GM19238 (cell line): ENCODE measurements at regions not wholly inside any gene's neighbourhood (a gene's known extent, or its start where the extent isn't known, plus 50 kb on each side); places are given as distances from the start of the nearest gene placed in this dataset.

ENCODE experiments used
- DNase-seq: peaks from one replicate; pipeline ENCODE4 v3.0.0; 2011; ENCODE audit warnings: low spot score; ENCODE audit not compliant: insufficient read length

DNA sequence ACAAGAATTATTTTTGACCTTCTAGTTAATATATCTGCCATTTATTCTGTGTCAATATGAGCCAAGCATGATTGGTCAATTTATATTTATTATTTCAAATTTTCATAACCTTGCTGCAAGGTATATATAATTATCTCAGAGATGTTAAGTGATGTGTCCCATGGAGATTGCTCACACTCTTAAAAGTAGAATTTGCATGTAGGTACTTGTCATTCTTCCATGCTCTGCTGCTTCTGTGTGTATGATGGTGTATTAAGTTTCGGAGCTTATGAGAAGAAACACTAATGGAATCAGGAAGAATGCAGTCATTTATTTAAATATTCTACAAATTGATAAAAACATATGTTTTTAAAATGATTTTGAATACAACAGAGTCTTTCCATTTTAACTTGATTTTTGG, 586.8 kb upstream of the MIR17HG start:
- no peak for DNase-seq

DNA sequence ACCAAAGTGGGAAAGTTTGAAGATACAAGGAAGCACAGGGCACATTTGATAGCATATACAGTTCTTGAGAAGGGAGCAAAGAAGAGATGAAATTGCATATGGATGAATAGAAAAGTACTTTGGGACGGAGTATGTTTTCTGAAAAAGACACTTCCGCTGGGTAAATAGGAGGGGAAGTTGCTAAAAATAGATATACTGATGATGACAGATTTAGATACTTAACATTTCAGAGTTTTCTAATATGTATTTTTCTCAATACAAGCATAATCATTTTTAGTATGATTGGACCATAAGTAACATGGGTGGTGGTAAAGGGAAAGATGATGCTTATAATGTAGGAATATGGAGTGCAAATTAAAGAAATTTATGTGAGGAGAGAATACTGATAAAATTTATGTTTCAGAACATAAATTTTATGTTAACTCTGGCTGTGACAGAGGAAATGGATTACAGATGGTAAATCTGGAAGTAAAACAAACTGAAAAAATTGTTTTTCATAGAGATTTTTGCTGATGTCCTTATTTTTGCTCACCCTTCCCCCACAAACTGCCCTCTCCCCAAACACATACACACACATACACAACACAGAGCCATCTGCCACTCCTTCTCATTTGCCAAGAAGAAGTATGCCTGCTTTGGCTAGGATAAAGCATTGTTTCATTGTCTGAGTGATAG, 583.9 kb upstream of the MIR17HG start:
- DNase-seq, result no peak

GRCh38 chr13:90766386-90766902, 581.0 kb upstream of the MIR17HG start:
- no peak for DNase-seq

DNA sequence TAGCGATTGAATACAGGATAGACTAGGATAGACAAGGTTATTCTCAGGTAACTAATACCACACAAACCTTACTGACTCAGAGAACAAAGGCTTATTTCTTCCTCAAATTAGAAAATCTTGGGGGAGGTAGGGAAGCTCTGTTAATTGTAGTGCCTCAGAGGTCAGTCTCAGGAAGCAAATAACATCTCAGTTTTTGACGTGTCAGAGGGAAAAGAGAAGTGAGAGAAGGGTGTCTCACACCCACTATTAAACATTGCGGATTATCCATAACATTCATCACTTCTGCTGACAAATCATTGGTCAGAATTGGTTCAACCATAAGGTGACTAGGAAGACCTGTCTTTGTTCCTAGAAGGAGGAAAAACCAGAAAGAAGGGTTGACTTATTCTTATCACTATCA, 579.4 kb upstream of the MIR17HG start:
- no peak for DNase-seq

DNA sequence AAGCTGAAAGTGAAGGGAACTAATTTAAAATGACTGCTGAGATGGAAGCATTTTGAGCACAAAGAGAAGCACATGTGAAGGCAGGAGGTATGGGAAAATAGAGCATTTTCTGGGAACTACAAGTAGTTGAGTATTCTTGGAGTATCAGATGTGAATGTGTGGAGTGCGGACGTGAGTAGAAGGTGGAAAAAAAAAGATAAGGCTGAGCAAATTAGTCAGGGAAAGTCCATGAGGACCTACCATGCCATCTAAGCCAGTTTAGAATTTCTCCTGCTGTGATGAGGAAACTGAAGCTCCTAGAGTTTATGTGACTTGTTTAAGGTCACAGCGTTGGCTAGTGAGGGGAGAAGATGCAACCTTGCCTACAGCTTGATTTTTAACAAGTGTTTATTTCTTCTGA, 578.1 kb upstream of the MIR17HG start:
- no peak for DNase-seq

DNA sequence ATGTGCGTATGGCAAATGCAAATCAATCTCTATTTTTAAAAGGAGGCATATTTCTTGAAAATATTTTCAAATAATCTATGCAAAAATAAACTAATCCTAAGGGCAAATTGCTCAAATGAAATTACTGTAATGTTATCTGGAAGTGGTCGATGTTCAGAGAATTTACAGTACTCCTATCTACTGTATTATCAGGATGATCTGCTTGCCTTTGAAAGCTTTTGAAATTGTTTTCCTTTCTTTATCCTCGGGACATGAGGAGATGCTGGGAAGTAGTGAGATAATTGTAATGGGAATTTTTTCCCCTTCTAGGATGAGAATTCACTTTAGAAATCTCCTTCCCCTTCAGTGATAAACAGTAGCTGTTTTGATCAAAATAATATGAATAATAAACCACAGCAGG, 577.2 kb upstream of the MIR17HG start:
- no peak for DNase-seq

DNA sequence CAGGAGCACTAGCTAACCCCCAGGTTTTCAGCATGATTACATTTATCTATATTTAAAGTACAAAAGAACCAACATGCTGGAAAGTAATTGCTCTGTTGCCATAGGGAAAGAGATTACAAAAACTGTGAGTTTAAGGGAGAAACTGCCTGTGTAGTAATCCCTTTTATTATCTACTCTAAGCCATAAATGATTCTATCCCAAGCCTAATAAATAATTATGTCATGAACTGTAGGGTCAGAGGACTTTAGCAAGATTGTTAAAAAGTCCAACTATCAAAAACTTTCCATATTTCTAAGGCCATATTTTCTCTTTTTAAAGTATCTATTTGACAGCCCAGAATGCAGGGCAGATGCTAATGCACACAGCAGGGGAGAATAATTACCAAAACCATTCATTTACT, 573.8 kb upstream of the MIR17HG start:
- no peak for DNase-seq

- no peak for DNase-seq
Measured at GRCh38 chr13:90776051-90776748, 571.3 kb upstream of the MIR17HG start.

DNA sequence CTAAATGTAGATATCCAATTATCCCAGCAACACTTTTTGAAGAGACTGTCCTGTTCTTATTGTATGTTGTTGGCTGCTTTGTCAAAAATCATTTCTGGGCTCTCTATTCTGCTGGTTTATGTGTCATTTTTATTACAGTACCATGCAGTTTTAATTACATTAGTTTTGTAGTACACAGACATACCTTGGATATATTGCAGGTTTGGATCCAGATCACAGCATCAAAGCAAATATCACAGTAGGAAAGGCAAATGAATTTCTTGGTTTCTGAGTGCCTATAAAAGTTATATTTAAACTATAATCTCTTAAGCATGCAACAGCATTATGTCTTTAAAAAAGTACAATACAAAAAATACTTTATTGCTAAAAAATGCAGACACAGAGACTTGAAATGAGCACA, 564.2 kb upstream of the MIR17HG start:
- DNase-seq, result no peak

DNA sequence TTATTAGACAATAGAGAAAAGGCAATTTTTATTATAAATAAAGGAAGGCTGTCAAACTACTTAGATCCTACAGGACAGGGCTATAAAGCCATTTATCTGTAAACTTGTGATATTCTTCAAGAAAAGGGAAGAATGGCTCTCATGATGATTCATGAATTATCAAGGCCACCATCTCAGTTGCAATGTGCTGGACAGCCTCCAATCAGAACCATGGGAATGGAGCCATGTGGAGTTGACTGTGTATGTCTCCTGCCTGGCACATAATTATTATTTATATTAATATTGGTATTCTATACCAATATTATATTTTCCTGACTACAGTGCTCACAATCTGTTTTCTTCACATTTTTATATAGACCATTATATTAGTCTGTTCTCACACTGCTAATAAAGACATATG, 560.5 kb upstream of the MIR17HG start:
- DNase-seq, result no peak

- DNase-seq, result no peak
Measured at GRCh38 chr13:90792335-90792734, 555.2 kb upstream of the MIR17HG start.

DNA sequence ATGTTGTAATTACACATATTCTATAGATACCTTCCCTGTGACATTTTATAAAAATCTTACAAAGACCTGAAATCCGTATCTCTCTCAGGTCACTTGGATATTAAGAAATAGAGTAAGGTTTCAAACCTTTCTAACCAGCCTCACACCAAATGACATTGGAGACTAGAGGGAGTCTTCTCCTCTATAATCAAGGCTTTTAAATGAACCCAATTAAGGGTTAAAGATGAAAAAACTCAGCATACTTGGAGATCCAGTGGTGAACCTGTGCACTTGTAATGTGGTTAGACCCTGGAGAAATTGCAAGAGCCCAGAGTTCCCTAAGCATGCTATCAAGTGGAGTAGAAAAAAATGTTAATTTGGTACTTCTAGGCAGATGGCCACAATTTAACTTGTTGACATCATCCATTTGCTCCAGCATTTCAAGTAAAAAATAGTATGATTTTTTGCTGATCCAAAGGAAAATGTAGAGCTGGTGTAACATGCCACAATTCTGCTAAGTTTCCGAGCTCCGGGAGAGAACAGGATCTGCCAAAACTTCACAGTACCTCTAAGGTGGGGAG, 554.1 kb upstream of the MIR17HG start:
- DNase-seq, result no peak

DNA sequence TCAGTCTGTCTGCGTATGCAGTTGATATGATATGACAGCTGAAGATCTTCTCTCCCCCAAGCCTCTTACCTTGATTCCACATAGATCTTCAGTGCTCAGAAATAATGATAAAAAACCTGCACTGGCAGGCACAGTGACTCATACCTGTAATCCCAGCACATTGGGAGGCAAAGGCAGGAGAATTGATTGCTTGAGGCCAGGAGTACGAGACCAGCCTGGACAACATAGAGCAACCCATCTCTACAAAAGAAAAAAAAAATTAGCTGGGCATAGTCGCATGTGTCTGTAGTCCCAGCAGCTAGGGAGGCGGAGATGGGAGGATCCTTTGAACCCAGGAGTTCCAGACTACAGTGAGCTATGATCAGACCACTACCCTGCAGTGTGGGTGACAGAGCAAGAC, 551.0 kb upstream of the MIR17HG start:
- DNase-seq, result no peak

DNA sequence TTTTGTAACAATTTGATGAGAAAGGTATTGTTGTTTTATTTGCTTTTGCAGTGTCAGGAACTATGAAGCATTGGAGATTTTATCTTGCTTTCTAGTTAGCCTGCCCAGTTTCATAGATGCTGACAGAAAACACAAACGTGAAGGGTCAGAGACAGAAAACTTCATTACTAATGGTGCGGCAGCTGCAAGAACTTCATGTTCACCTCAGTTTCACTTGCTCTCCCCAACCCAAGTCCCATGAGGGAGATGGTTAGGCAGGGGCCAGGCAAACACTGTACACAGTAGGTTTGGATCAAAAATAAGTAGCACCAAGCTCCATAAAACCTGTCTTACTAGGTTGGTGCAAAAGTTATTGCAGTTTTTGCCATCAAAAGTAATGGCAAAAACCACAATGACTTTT, 550.2 kb upstream of the MIR17HG start:
- no peak for DNase-seq

DNA sequence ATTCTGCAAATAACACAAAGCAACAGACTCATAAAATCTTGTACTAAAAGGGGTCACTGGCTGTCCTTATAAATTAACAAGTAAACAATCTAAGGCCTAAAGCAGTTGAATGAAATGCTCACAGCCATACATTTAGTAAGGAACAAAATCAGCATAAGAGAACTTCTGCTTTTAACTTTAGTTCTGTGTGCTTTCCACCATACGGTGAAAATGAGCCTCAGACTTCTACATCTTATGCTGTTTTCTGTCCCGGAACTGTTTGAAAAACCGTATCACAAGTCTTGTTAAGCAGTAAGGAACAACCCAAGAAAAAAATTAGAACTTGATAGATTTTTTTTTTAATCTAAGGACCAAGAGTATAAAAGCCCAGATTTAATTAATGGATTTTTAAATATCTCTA, 549.1 kb upstream of the MIR17HG start:
- DNase-seq, result no peak

DNA sequence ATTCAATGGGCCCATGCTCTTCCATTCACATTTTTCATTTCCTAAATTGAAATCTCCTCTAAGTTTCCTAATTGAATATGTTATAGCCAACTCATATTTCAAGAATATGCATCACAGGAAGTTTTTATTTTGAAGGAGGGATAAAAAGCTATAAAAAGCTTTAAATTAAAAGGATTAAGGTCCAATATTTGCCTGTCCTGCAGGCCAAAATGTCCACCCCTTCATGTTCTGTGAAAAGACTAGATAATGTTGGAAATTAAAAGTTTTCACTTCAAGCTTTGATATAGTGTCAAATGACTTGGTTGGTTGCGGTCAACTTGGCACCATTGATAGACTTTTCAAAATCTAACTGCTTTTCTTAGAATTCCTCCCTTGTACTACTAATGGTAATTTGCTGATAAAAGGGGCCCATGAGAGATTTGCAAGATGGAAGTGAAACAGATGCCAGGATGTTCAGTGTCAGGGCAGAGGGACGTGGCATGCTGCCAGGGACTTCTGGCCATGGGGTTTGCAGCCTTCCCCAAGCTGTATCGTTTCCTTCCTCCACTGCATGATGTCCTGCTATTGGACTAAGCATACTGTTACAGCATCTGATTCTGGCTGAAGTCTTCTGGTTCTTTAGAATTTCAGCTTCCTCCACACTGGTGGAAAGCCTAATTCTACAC, 547.3 kb upstream of the MIR17HG start:
- no peak for DNase-seq

GRCh38 chr13:90801621-90802020, 545.9 kb upstream of the MIR17HG start:
- DNase-seq, result no peak

- DNase-seq, result no peak
Measured at GRCh38 chr13:90803210-90803609, 544.3 kb upstream of the MIR17HG start.

DNA sequence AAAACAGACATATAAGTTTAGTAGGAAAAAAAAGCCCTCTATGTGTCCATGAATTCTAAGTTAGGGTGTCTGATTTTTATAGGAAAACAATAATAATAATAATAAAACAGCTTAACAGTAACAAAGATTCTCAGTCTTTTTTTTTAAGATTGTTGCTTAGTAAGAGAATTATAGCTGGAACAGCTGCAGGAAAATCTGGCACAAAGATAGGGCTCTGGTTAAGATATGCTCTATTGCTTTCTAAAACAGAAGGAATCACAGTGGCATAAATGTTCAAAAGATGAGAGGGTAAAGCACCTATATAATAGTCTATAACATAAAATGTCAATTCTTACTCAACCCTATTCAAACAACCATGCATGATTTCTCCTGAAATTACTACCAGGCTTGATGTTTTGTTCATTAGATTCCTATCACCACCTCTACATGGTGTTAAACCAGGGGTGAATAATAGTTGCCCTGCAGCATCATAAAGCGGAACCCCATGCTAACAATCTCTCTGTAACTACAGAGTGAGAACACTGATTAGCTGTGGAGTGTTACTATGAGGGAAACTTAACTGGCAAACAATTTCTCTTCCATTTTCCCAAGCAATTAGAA, 541.4 kb upstream of the MIR17HG start:
- DNase-seq, result no peak

- DNase-seq, result no peak
Measured at GRCh38 chr13:90806892-90807291, 540.6 kb upstream of the MIR17HG start.

DNA sequence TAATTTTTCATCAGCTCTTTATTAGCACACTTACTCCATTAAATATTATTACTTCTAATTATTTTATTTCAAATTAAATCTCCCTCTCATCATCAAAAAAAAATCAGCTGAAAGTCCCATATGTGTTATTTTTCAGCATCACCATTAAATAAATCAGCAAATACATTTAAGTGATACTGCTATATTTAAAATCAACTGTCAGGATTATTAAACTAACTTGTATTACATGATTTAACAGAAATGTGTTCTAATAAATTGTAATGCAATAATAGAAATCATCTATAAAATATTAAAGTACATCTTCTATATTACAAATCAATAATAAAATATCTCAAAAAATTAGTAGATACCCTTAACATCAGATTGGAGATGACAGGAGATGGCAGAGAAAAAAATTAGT, 538.6 kb upstream of the MIR17HG start:
- DNase-seq, result no peak

- no peak for DNase-seq
Measured at GRCh38 chr13:90824032-90824431, 523.5 kb upstream of the MIR17HG start.
